Islet precursor cell (in vitro differentiated cells): ENCODE measurements at regions not wholly inside any gene's neighbourhood (a gene's known extent, or its start where the extent isn't known, plus 50 kb on each side); places are given as distances from the start of the nearest gene placed in this dataset.
A peak's percentile ranks its signal among the peaks of the same experiment; 100 is the strongest.
"Not testable (repeated sequence)": the region's sequence is repeated elsewhere in the genome, so short reads cannot be mapped to it uniquely, and the experiment has no call there.

Experiments
- DNase-seq: peaks from one replicate; pipeline ENCODE4 v3.0.0-alpha.2; 2018

GRCh38 chr6:90463359-90463758 is 123.5 kb downstream of the MAP3K7 start:
- DNase-seq: no peak

- no peak for DNase-seq
Measured at GRCh38 chr6:90462102-90462501, 124.8 kb downstream of the MAP3K7 start.

GRCh38 chr6:90461383-90461782 is 125.5 kb downstream of the MAP3K7 start:
- no peak for DNase-seq

GRCh38 chr6:90460051-90460450 is 126.8 kb downstream of the MAP3K7 start:
- DNase-seq: no peak

- DNase-seq: peak; percentile 91
Measured at GRCh38 chr6:90459225-90459758, 127.6 kb downstream of the MAP3K7 start.

- DNase-seq: no peak
Measured at GRCh38 chr6:90458353-90459224, 128.3 kb downstream of the MAP3K7 start.

- DNase-seq: no peak
Measured at GRCh38 chr6:90457867-90458259, 129.0 kb downstream of the MAP3K7 start.

GRCh38 chr6:90456997-90457866 is 129.6 kb downstream of the MAP3K7 start:
- not testable (repeated sequence) for DNase-seq

GRCh38 chr6:90456001-90456400 is 130.9 kb downstream of the MAP3K7 start:
- no peak for DNase-seq

GRCh38 chr6:90454836-90455427 is 131.9 kb downstream of the MAP3K7 start:
- no peak for DNase-seq

GRCh38 chr6:90450268-90450953 is 136.5 kb downstream of the MAP3K7 start:
- no peak for DNase-seq

GRCh38 chr6:90449311-90449710 is 137.6 kb downstream of the MAP3K7 start:
- DNase-seq: no peak

- DNase-seq: no peak
Measured at GRCh38 chr6:90448836-90449235, 138.0 kb downstream of the MAP3K7 start.

GRCh38 chr6:90446164-90446563 is 140.7 kb downstream of the MAP3K7 start:
- DNase-seq: no peak

- DNase-seq: no peak
Measured at GRCh38 chr6:90445533-90446108, 141.3 kb downstream of the MAP3K7 start.

- DNase-seq: peak; percentile 66
Measured at GRCh38 chr6:90444160-90444714, 142.6 kb downstream of the MAP3K7 start.

- no peak for DNase-seq
Measured at GRCh38 chr6:90442366-90442765, 144.5 kb downstream of the MAP3K7 start.

GRCh38 chr6:90440586-90441283 is 144.1 kb upstream of the BACH2 start:
- DNase-seq: no peak

GRCh38 chr6:90439586-90439985 is 142.9 kb upstream of the BACH2 start:
- no peak for DNase-seq

- DNase-seq: no peak
Measured at GRCh38 chr6:90436403-90436802, 139.8 kb upstream of the BACH2 start.

GRCh38 chr6:90435207-90435899 is 138.7 kb upstream of the BACH2 start:
- DNase-seq: no peak
